ENCODE measurements at regions not wholly inside any gene's neighbourhood (a gene's known extent, or its start where the extent isn't known, plus 50 kb on each side); places are given as distances from the start of the nearest gene placed in this dataset.

DNA sequence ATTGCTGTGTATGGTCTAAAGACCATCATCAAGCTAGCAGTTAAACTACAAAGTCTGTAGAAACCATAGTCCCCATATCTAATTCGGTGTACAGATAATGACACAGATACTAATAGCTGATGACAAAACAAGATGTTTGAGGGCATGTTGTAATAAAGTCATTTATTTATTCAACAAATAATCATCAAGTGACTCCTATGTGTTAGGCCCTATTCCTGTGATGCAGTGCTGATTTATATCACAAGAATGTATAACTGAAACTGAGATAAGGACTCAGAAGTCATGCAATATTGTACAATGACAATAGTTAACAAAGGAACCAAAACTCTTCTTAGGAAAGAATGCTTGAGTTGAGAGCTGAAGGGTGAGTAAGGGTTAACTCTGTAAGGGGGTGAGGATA, 315.0 kb upstream of the NR3C2 start:
- Histone ChIP-seq H3K27me3 (ENCODE audit: control insufficient read depth in 3 of 3, insufficient read depth in 3 of 3, low read length in 3 of 3) (no peaks in the 10 kb centered on the region), H3K4me1 (ENCODE audit: control insufficient read depth in 3 of 3, insufficient read depth in 2 of 3, low read depth in 1 of 3, low read length in 2 of 3) (no peaks in the 10 kb centered on the region), H3K36me3 (ENCODE audit: control insufficient read depth in 3 of 3, insufficient read depth in 2 of 3, low read depth in 1 of 3, low read length in 3 of 3) (no peaks in the 10 kb centered on the region), H3K9me3 (ENCODE audit: control insufficient read depth in 2 of 2, insufficient read depth in 1 of 2, low read depth in 1 of 2, low read length in 1 of 2) (no peaks in the 10 kb centered on the region), H3K4me3 (ENCODE audit: low read depth in 1 of 3, low read length in 3 of 3) (no peak overlapping the region), H3K27ac (ENCODE audit: low read depth in 1 of 3, low read length in 2 of 3) (no peak overlapping the region)
- FAIRE-seq: no peak
- no peak for DNase-seq
- 84 to 85% (median 84%) methylated on average over 1 of the region's 1 CpG for WGBS, 3 donors

DNA sequence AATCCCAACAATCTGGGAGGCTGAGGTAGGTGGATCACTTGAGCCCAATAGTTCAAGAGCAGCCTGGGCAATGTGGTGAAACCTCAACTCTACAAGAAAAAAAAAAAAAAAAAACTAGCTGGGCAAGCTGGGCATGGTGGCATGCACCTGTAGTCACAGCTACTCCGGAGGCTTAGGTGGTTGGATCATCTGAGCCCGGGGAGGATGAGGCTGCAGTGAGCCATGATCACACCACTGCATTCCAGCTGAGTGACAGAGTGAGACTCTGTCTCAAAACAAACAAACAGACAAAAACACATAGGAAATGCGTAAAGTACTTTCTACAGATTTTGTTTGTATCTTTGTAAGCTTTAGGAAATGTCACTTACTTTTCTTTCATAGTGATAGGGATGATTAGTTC, 307.2 kb upstream of the NR3C2 start:
- Histone ChIP-seq H3K27ac (ENCODE audit: low read depth in 1 of 3, low read length in 2 of 3) (no peak overlapping the region), H3K4me1 (ENCODE audit: control insufficient read depth in 3 of 3, insufficient read depth in 2 of 3, low read depth in 1 of 3, low read length in 2 of 3) (no peaks in the 10 kb centered on the region), H3K4me3 (ENCODE audit: low read depth in 1 of 3, low read length in 3 of 3) (no peak overlapping the region), H3K36me3 (ENCODE audit: control insufficient read depth in 3 of 3, insufficient read depth in 2 of 3, low read depth in 1 of 3, low read length in 3 of 3) (no peaks in the 10 kb centered on the region), H3K9me3 (ENCODE audit: control insufficient read depth in 2 of 2, insufficient read depth in 1 of 2, low read depth in 1 of 2, low read length in 1 of 2) (no peaks in the 10 kb centered on the region), H3K27me3 (ENCODE audit: control insufficient read depth in 3 of 3, insufficient read depth in 3 of 3, low read length in 3 of 3) (no peaks in the 10 kb centered on the region)
- WGBS, 3 donors: 80 to 86% (median 81%) methylated on average over 3 of the region's 3 CpGs
- FAIRE-seq: no peak
- no peak for DNase-seq

DNA sequence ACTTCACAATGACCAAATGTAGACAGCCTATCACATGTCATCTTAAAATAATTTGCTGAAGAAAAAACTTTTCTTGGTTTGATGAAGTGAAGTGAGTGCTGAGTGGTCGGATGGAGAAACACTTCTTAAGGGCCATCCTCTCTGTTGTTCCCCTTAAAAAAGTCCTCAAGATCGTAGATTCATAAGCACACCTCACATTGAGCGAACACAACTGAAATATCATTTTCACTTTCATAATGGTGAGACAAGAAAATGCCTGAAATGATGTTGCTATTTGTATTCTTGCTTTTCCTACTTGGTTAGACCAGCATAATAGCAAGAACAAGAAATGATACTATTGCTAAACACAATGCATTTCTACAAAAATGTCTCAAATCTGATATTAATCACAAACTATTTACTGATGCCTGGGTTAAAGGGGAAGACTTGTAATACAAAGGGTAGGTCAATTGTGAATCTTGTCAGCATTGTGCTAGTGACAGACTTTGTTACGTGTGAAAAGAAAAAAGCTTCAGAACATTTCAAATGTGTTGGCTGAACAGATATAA, 305.6 kb upstream of the NR3C2 start:
- H3K4me3 ChIP-seq (ENCODE audit: low read depth in 1 of 3, low read length in 3 of 3): no peak overlapping the region
- DNase-seq (no peak), FAIRE-seq (no peak)
- H3K9me3 ChIP-seq (ENCODE audit: control insufficient read depth in 2 of 2, insufficient read depth in 1 of 2, low read depth in 1 of 2, low read length in 1 of 2): no peaks in the 10 kb centered on the region
- no peak overlapping the region for H3K27ac ChIP-seq (ENCODE audit: low read depth in 1 of 3, low read length in 2 of 3)
- H3K4me1 ChIP-seq (ENCODE audit: control insufficient read depth in 3 of 3, insufficient read depth in 2 of 3, low read depth in 1 of 3, low read length in 2 of 3): no peaks in the 10 kb centered on the region
- H3K36me3 ChIP-seq (ENCODE audit: control insufficient read depth in 3 of 3, insufficient read depth in 2 of 3, low read depth in 1 of 3, low read length in 3 of 3): no peaks in the 10 kb centered on the region
- no peaks in the 10 kb centered on the region for H3K27me3 ChIP-seq (ENCODE audit: control insufficient read depth in 3 of 3, insufficient read depth in 3 of 3, low read length in 3 of 3)
- WGBS, 3 donors: 53 to 74% (median 64%) methylated on average over 4 of the region's 4 CpGs

DNA sequence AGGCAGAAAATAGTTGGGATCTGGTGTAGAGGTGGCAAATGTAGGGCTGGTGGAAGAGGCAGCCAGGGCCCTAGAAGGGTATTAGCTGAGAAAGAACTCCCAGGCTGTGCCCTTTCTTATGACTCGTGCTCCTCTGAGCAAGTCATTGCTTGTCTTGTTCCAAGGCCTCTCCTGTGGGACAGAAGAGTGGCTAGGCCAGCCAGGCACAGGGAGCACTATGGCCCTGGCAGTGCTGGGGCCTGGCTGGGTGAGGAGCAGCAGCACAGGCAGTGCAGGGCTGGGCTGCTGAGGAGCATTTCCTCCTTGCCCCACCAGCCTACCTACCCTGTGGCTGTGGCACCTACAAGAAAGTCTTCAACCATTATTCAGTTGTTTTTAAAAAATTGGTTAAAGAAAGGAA, 298.5 kb upstream of the NR3C2 start:
- no peak for DNase-seq

DNA sequence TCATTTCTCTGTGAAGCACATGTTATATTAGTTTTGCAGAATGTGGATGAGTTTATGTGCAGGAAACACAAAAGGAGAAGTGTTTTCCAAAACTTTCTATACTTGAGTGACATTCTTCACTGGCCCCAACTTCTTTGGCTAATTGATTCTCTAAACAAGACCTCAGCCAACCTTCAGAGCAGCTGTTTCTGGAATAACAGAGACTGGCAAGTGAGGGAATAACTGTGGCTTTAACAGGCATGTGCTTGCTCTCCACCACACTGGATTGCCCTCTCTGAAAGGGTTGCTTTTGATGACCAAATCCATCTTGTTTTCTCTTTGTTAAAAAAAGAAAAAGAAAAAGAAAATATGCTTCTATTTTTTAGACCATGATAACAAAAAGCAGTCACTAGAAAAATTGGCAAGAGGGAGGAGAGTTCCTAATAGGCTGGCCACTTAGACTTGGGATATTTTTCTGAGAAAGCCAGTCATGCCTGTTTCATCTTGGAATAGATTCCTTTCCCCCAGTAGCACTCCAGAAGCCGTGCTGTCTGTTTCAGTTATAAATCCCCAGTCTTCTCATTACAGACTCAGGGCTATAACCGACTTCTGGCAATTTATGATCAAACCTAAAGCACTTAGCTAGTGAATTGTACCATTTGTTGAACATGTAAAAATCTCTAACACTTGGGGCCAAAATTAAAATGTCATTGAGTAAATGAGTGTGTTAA, 295.0 kb upstream of the NR3C2 start:
- FAIRE-seq (no peak), DNase-seq (no peak)
- 66 to 89% (median 67%) methylated on average over 2 of the region's 2 CpGs for WGBS, 3 donors
- H3K27ac ChIP-seq (ENCODE audit: low read depth in 1 of 3, low read length in 2 of 3): no peak overlapping the region
- H3K27me3 ChIP-seq (ENCODE audit: control insufficient read depth in 3 of 3, insufficient read depth in 3 of 3, low read length in 3 of 3): no peaks in the 10 kb centered on the region
- H3K4me3 ChIP-seq (ENCODE audit: low read depth in 1 of 3, low read length in 3 of 3): no peak overlapping the region
- no peaks in the 10 kb centered on the region for H3K36me3 ChIP-seq (ENCODE audit: control insufficient read depth in 3 of 3, insufficient read depth in 2 of 3, low read depth in 1 of 3, low read length in 3 of 3)
- H3K9me3 ChIP-seq (ENCODE audit: control insufficient read depth in 2 of 2, insufficient read depth in 1 of 2, low read depth in 1 of 2, low read length in 1 of 2): no peaks in the 10 kb centered on the region
- no peaks in the 10 kb centered on the region for H3K4me1 ChIP-seq (ENCODE audit: control insufficient read depth in 3 of 3, insufficient read depth in 2 of 3, low read depth in 1 of 3, low read length in 2 of 3)

More for the DNA sequence above, 298.5 kb upstream of the NR3C2 start:
- Histone ChIP-seq H3K4me1 (ENCODE audit: control insufficient read depth in 3 of 3, insufficient read depth in 2 of 3, low read depth in 1 of 3, low read length in 2 of 3) (no peaks in the 10 kb centered on the region), H3K27ac (ENCODE audit: low read depth in 1 of 3, low read length in 2 of 3) (no peak overlapping the region), H3K27me3 (ENCODE audit: control insufficient read depth in 3 of 3, insufficient read depth in 3 of 3, low read length in 3 of 3) (no peaks in the 10 kb centered on the region), H3K36me3 (ENCODE audit: control insufficient read depth in 3 of 3, insufficient read depth in 2 of 3, low read depth in 1 of 3, low read length in 3 of 3) (no peaks in the 10 kb centered on the region), H3K9me3 (ENCODE audit: control insufficient read depth in 2 of 2, insufficient read depth in 1 of 2, low read depth in 1 of 2, low read length in 1 of 2) (no peaks in the 10 kb centered on the region), H3K4me3 (ENCODE audit: low read depth in 1 of 3, low read length in 3 of 3) (no peak overlapping the region)
- FAIRE-seq: no peak
- WGBS, 3 donors: 71 to 80% (median 75%) methylated on average over 1 of the region's 1 CpG

DNA sequence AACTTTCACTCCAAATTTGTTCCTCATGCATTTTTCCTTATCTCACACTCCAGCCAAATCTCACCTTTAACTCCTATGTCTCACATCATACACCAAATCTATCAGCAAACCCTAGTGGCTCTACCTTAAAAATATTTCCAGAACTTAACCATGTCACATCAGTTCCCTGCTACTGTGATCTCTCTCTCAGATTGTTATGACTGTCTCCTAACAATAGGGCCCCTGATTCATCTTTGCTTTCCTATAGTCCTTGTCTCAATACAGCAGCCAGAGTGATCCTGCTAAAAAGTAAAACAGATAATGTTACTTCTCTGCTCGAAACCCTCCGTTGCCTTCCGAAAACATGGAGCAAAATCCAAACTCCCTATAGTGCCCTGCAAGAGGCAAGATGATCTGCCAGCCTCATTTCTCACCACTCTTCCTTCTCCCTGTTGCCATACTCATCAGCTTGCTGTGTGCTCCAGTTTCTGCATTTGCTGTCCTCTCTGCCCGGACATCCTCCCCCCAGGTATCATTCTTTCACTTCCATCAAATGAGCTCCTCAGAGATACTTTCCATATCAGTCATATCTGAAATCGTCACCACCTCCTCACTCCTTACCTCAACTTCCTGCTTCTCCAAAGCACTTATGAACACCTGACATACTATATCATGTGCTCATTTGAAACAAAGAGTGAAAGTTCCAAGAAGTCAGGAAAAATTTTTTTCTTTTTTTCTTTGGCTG, 293.4 kb upstream of the NR3C2 start:
- Histone ChIP-seq H3K4me3 (ENCODE audit: low read depth in 1 of 3, low read length in 3 of 3) (no peak overlapping the region), H3K27ac (ENCODE audit: low read depth in 1 of 3, low read length in 2 of 3) (no peak overlapping the region), H3K9me3 (ENCODE audit: control insufficient read depth in 2 of 2, insufficient read depth in 1 of 2, low read depth in 1 of 2, low read length in 1 of 2) (no peaks in the 10 kb centered on the region), H3K27me3 (ENCODE audit: control insufficient read depth in 3 of 3, insufficient read depth in 3 of 3, low read length in 3 of 3) (no peaks in the 10 kb centered on the region), H3K36me3 (ENCODE audit: control insufficient read depth in 3 of 3, insufficient read depth in 2 of 3, low read depth in 1 of 3, low read length in 3 of 3) (no peaks in the 10 kb centered on the region), H3K4me1 (ENCODE audit: control insufficient read depth in 3 of 3, insufficient read depth in 2 of 3, low read depth in 1 of 3, low read length in 2 of 3) (no peaks in the 10 kb centered on the region)
- no peak for FAIRE-seq
- 79 to 81% (median 79%) methylated on average over 5 of the region's 5 CpGs for WGBS, 3 donors
- no peak for DNase-seq

DNA sequence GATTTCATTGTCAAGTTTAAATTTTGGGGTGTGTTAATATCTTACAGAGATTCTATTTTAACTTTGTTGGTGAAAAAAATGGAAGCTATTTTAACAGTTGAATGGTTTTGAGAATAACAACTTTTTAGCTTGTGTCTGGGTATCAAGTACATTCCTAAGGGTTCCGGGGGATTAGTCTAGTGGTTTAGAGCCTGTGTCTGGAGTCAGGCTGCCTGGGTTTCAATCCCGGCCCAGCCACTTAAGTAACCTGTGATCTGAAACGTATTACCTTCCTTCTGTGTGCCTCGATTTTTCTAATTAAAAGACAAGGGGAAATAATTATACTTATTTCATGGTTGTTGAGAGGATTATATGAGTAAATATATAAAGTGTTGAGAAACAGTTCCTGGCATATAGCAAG, 288.6 kb upstream of the NR3C2 start:
- Histone ChIP-seq H3K4me1 (ENCODE audit: control insufficient read depth in 3 of 3, insufficient read depth in 2 of 3, low read depth in 1 of 3, low read length in 2 of 3) (no peaks in the 10 kb centered on the region), H3K27ac (ENCODE audit: low read depth in 1 of 3, low read length in 2 of 3) (no peak overlapping the region), H3K36me3 (ENCODE audit: control insufficient read depth in 3 of 3, insufficient read depth in 2 of 3, low read depth in 1 of 3, low read length in 3 of 3) (no peaks in the 10 kb centered on the region), H3K27me3 (ENCODE audit: control insufficient read depth in 3 of 3, insufficient read depth in 3 of 3, low read length in 3 of 3) (no peaks in the 10 kb centered on the region), H3K4me3 (ENCODE audit: low read depth in 1 of 3, low read length in 3 of 3) (no peak overlapping the region), H3K9me3 (ENCODE audit: control insufficient read depth in 2 of 2, insufficient read depth in 1 of 2, low read depth in 1 of 2, low read length in 1 of 2) (no peaks in the 10 kb centered on the region)
- WGBS, 3 donors: 79 to 87% (median 85%) methylated on average over 4 of the region's 4 CpGs
- no peak for FAIRE-seq
- no peak for DNase-seq

DNA sequence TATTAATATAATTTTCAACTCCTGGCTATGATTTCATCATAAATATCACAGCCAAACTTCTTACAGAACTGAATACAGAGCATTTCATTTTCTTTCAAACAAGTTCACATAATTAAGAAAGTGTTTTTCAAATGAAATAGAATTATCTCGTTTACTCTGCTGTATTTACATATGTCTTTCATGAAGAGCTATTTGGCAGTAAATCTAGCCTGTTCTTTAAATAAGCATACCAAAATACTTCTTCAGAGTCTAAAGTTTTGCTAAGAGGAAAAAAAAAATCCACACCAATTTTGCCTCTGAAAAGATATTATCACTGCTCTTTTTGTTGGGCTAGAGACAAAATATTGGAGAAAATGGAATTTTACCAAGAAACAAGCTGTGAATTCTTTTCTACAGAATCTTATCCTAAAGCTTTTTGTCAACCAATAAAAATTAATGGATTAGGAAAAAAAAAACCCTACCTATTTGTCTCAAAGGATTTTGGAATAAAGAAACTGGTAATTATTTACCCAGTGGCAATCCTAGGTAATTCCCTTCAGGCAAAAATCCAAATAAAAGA, 287.9 kb upstream of the NR3C2 start:
- DNase-seq: no peak
- Histone ChIP-seq H3K36me3 (ENCODE audit: control insufficient read depth in 3 of 3, insufficient read depth in 2 of 3, low read depth in 1 of 3, low read length in 3 of 3) (no peaks in the 10 kb centered on the region), H3K27me3 (ENCODE audit: control insufficient read depth in 3 of 3, insufficient read depth in 3 of 3, low read length in 3 of 3) (no peaks in the 10 kb centered on the region), H3K4me1 (ENCODE audit: control insufficient read depth in 3 of 3, insufficient read depth in 2 of 3, low read depth in 1 of 3, low read length in 2 of 3) (no peaks in the 10 kb centered on the region), H3K4me3 (ENCODE audit: low read depth in 1 of 3, low read length in 3 of 3) (no peak overlapping the region), H3K9me3 (ENCODE audit: control insufficient read depth in 2 of 2, insufficient read depth in 1 of 2, low read depth in 1 of 2, low read length in 1 of 2) (no peaks in the 10 kb centered on the region), H3K27ac (ENCODE audit: low read depth in 1 of 3, low read length in 2 of 3) (no peak overlapping the region)
- 25 to 62% (median 53%) methylated on average over 1 of the region's 1 CpG for WGBS, 3 donors
- FAIRE-seq: no peak
